Right cardiac atrium (tissue), 5 donors: ENCODE measurements at regions not wholly inside any gene's neighbourhood (a gene's known extent, or its start where the extent isn't known, plus 50 kb on each side); places are given as distances from the start of the nearest gene placed in this dataset.
A peak's percentile ranks its signal among the peaks of the same experiment; 100 is the strongest.
"Not testable (repeated sequence)": the region's sequence is repeated elsewhere in the genome, so short reads cannot be mapped to it uniquely, and the experiment has no call there.

ENCODE experiments used
- ATAC-seq, 2 donors: fragments of 200-7000 bp; cut with Tn5 transposase; one replicate each; pipeline versions ENCODE4 v1.8.0 to v1.9.1; 2020; ENCODE audit warnings: moderate library complexity in 2 of 2, mild to moderate bottlenecking in 1 of 2
- DNase-seq, 3 donors: peaks; one replicate each; pipeline ENCODE4 v3.0.0-alpha.2; 2020
- H3K27ac ChIP-seq: one replicate; pipeline ENCODE4 v1.5.1; 2013; ENCODE audit warnings: mild to moderate bottlenecking, low read length, control low read depth, moderate library complexity
- H3K27me3 ChIP-seq: one replicate; pipeline ENCODE4 v1.6.1; 2013; ENCODE audit not compliant: control insufficient read depth, insufficient read depth
- H3K4me1 ChIP-seq: one replicate; pipeline ENCODE4 v1.6.1; 2013; ENCODE audit warnings: low read length; ENCODE audit not compliant: control insufficient read depth, insufficient read depth
- H3K4me3 ChIP-seq: one replicate; pipeline ENCODE4 v1.5.1; 2013; ENCODE audit warnings: low read length, control low read depth
- H3K9me3 ChIP-seq: one replicate; pipeline ENCODE4 v1.6.1; 2013; ENCODE audit warnings: low read length; ENCODE audit not compliant: control insufficient read depth
- WGBS: extraction: QIAGEN DNeasy Blood & Tissue Kit; methylation state at CpG from one replicate; pipeline ENCODE4 v1.1.7; 2013; 5-methylcytosine and 5-hydroxymethylcytosine counted together
- intact Hi-C, 4 donors: fragments of 100-400 bp; cut with DNase I; formaldehyde crosslinking; loops; one replicate each; pipeline versions ENCODE4 v1.11.0 to v1.14.0; 2022 to 2023
- donor health status: healthy with polysubstance abuse.
- donor health status: DM: no; HTN: yes; CAD: no.
- donor health status: DM: no; HTN: no; CAD: no.
- donor health status: DM: no; HTN: yes; CAD: no; lungs with severe emphysema.
- donor health status: DM: yes; HTN: yes; CAD: no.

GRCh38 chrX:122625821-122626220 lies 558.3 kb upstream of the GRIA3 start:
- 45% methylated on average over 3 of the region's 3 CpGs for WGBS
- no peaks in the 10 kb centered on the region for H3K27me3 ChIP-seq
- intact Hi-C loops, result no loop called here
- no peak overlapping the region for H3K4me3 ChIP-seq
- ATAC-seq (no peak), DNase-seq (no peak)
- H3K9me3 ChIP-seq, result no peaks in the 10 kb centered on the region
- no peaks in the 10 kb centered on the region for H3K4me1 ChIP-seq
- no peak overlapping the region for H3K27ac ChIP-seq

- 63% methylated on average over 1 of the region's 1 CpG for WGBS
- no peak overlapping the region for H3K4me3 ChIP-seq
- H3K27ac ChIP-seq, result no peak overlapping the region
- intact Hi-C loops, result no loop called here
- H3K27me3 ChIP-seq, result no peaks in the 10 kb centered on the region
- H3K9me3 ChIP-seq, result no peaks in the 10 kb centered on the region
- ATAC-seq (no peak), DNase-seq (no peak)
- no peaks in the 10 kb centered on the region for H3K4me1 ChIP-seq
Measured at GRCh38 chrX:122626871-122627270, 557.2 kb upstream of the GRIA3 start.

- H3K27me3 ChIP-seq, result no peaks in the 10 kb centered on the region
- no peak overlapping the region for H3K4me3 ChIP-seq
- H3K4me1 ChIP-seq, result no peaks in the 10 kb centered on the region
- DNase-seq (no peak), ATAC-seq (no peak)
- 66% methylated on average over 2 of the region's 2 CpGs for WGBS
- no peaks in the 10 kb centered on the region for H3K9me3 ChIP-seq
- H3K27ac ChIP-seq, result no peak overlapping the region
- intact Hi-C loops, result no loop called here
Measured at GRCh38 chrX:122641136-122641535, 542.9 kb upstream of the GRIA3 start.

GRCh38 chrX:122641826-122642225 lies 542.3 kb upstream of the GRIA3 start:
- no peaks in the 10 kb centered on the region for H3K27me3 ChIP-seq
- 65% methylated on average over 4 of the region's 4 CpGs for WGBS
- DNase-seq (no peak), ATAC-seq (no peak)
- H3K9me3 ChIP-seq, result no peaks in the 10 kb centered on the region
- intact Hi-C loops, result no loop called here
- no peak overlapping the region for H3K27ac ChIP-seq
- no peaks in the 10 kb centered on the region for H3K4me1 ChIP-seq
- H3K4me3 ChIP-seq, result no peak overlapping the region

GRCh38 chrX:122655256-122655655 lies 528.8 kb upstream of the GRIA3 start:
- H3K4me1 ChIP-seq, H3K27me3 ChIP-seq, ATAC-seq, H3K27ac ChIP-seq, H3K4me3 ChIP-seq, intact Hi-C loops, H3K9me3 ChIP-seq: not testable (repeated sequence)
- DNase-seq, result peak in 1 of 3 donors; percentile 39
- 89% methylated on average over 15 of the region's 16 CpGs for WGBS

- Histone ChIP-seq H3K4me1 (no peaks in the 10 kb centered on the region), H3K4me3 (no peak overlapping the region), H3K27ac (no peak overlapping the region), H3K9me3 (no peaks in the 10 kb centered on the region), H3K27me3 (no peaks in the 10 kb centered on the region)
- WGBS, result 31% methylated on average over 1 of the region's 1 CpG
- ATAC-seq (no peak), DNase-seq (no peak)
- intact Hi-C loops, result no loop called here
Measured at GRCh38 chrX:122666601-122667000, 517.5 kb upstream of the GRIA3 start.

GRCh38 chrX:122667667-122668066 lies 516.4 kb upstream of the GRIA3 start:
- no peak overlapping the region for H3K27ac ChIP-seq
- no peak overlapping the region for H3K4me3 ChIP-seq
- H3K27me3 ChIP-seq, result no peaks in the 10 kb centered on the region
- H3K4me1 ChIP-seq, result no peaks in the 10 kb centered on the region
- no peaks in the 10 kb centered on the region for H3K9me3 ChIP-seq
- DNase-seq (no peak), ATAC-seq (no peak)
- 62% methylated on average over 3 of the region's 3 CpGs for WGBS
- intact Hi-C loops, result no loop called here

GRCh38 chrX:122703762-122704161 lies 480.3 kb upstream of the GRIA3 start:
- H3K9me3 ChIP-seq, result no peaks in the 10 kb centered on the region
- H3K27ac ChIP-seq, result no peak overlapping the region
- DNase-seq (no peak), ATAC-seq (no peak)
- no peak overlapping the region for H3K4me3 ChIP-seq
- WGBS, result 73% methylated on average over 1 of the region's 1 CpG
- intact Hi-C loops, result no loop called here
- H3K27me3 ChIP-seq, result no peaks in the 10 kb centered on the region
- H3K4me1 ChIP-seq, result no peaks in the 10 kb centered on the region

- H3K27me3 ChIP-seq, result no peaks in the 10 kb centered on the region
- DNase-seq (no peak), ATAC-seq (no peak)
- WGBS, result 0% methylated on average over 1 of the region's 1 CpG
- no peaks in the 10 kb centered on the region for H3K9me3 ChIP-seq
- H3K27ac ChIP-seq, result no peak overlapping the region
- H3K4me1 ChIP-seq, result no peaks in the 10 kb centered on the region
- intact Hi-C loops, result no loop called here
- no peak overlapping the region for H3K4me3 ChIP-seq
Measured at GRCh38 chrX:122739770-122740169, 444.3 kb upstream of the GRIA3 start.

- DNase-seq (no peak), ATAC-seq (no peak)
- WGBS, result 63% methylated on average over 3 of the region's 3 CpGs
- intact Hi-C loops, result no loop called here
- Histone ChIP-seq H3K9me3 (no peaks in the 10 kb centered on the region), H3K27ac (no peak overlapping the region), H3K4me3 (no peak overlapping the region), H3K4me1 (no peaks in the 10 kb centered on the region), H3K27me3 (no peaks in the 10 kb centered on the region)
Measured at GRCh38 chrX:122770581-122770980, 413.5 kb upstream of the GRIA3 start.

GRCh38 chrX:122771933-122772332 lies 412.1 kb upstream of the GRIA3 start:
- ATAC-seq, result no peak
- H3K4me3 ChIP-seq, result no peak overlapping the region
- no peak overlapping the region for H3K27ac ChIP-seq
- no peaks in the 10 kb centered on the region for H3K4me1 ChIP-seq
- 69% methylated on average over 4 of the region's 4 CpGs for WGBS
- H3K27me3 ChIP-seq, result no peaks in the 10 kb centered on the region
- DNase-seq, result no peak
- H3K9me3 ChIP-seq, result no peaks in the 10 kb centered on the region
- intact Hi-C loops, result no loop called here

GRCh38 chrX:122777766-122778165 lies 406.3 kb upstream of the GRIA3 start:
- WGBS, result 69% methylated on average over 3 of the region's 3 CpGs
- ATAC-seq, result no peak
- Histone ChIP-seq H3K9me3 (no peaks in the 10 kb centered on the region), H3K27ac (no peak overlapping the region), H3K4me3 (no peak overlapping the region), H3K4me1 (no peaks in the 10 kb centered on the region), H3K27me3 (no peaks in the 10 kb centered on the region)
- intact Hi-C loops, result no loop called here
- no peak for DNase-seq
